ENCODE measurements at regions not wholly inside any gene's neighbourhood (a gene's known extent, or its start where the extent isn't known, plus 50 kb on each side); places are given as distances from the start of the nearest gene placed in this dataset.

DNA sequence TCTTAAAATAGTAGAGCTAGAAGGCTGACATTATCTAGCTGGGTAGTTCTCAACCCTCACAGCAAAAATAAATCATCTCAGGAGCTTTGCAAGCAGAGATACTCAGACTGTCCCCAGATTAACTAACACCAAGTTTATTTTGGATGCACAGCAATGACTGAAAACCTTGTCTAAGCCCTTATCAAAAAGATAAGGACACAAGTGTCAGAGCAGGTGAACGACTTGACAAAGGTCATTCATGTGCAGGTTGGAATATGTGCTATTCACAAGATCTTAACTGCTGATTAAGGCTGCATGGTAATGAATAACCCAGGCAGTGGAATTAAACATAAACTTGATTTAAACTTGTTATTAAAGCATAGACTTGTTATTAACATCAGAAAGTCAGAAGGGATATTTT lies 246.6 kb downstream of the BTG1 start:
- TF ChIP-seq, protein P1, sequence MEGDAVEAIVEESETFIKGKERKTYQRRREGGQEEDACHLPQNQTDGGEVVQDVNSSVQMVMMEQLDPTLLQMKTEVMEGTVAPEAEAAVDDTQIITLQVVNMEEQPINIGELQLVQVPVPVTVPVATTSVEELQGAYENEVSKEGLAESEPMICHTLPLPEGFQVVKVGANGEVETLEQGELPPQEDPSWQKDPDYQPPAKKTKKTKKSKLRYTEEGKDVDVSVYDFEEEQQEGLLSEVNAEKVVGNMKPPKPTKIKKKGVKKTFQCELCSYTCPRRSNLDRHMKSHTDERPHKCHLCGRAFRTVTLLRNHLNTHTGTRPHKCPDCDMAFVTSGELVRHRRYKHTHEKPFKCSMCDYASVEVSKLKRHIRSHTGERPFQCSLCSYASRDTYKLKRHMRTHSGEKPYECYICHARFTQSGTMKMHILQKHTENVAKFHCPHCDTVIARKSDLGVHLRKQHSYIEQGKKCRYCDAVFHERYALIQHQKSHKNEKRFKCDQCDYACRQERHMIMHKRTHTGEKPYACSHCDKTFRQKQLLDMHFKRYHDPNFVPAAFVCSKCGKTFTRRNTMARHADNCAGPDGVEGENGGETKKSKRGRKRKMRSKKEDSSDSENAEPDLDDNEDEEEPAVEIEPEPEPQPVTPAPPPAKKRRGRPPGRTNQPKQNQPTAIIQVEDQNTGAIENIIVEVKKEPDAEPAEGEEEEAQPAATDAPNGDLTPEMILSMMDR (IDR thresholded peaks at IDR 0.05; ENCODE audit: insufficient read depth in 1 of 2, low read depth in 1 of 2, low read length in 1 of 2, severe bottlenecking in 1 of 2, unreplicated experiment in 1 of 2): no peak
- BruUV-seq (replicated peaks): no TSS peak
- H3K36me3 Mint-ChIP-seq (ENCODE audit: insufficient read depth, unreplicated experiment): no peaks in the 10 kb centered on the region
- H3K4me3 Mint-ChIP-seq (ENCODE audit: unreplicated experiment): no peak overlapping the region
- no peaks in the 10 kb centered on the region for H3K36me3 ChIP-seq (ENCODE audit: control insufficient read depth, insufficient read depth, low read length)
- peaks cover 14% of the 10 kb centered on the region for H3K4me1 ChIP-seq
- peaks cover 9% of the 10 kb centered on the region for H3K9me3 ChIP-seq
- CTCF ChIA-PET: no interaction called here
- intact Hi-C loops (cut with micrococcal nuclease; ENCODE audit: unreplicated experiment): loop anchor here (2.0 to 5.0 kb wide), 2 partner anchors 172 to 248 kb away; partner anchors contain the start of gene BTG1
- H3K27me3 Mint-ChIP-seq (ENCODE audit: insufficient read depth, unreplicated experiment): no peaks in the 10 kb centered on the region
- no peaks in the 10 kb centered on the region for H3K27me3 ChIP-seq (replicated peaks; ENCODE audit: control insufficient read depth, insufficient read depth, low read length)
- DNase-seq: peak; percentile 21 to 41
- no peak overlapping the region for H3K27ac Mint-ChIP-seq (ENCODE audit: unreplicated experiment)
- H3K9me3 Mint-ChIP-seq (ENCODE audit: unreplicated experiment): peaks cover 13% of the 10 kb centered on the region
- H3K4me3 ChIP-seq (ENCODE audit: low read depth, low read length): no peak overlapping the region
- peaks cover 16% of the 10 kb centered on the region for H3K4me1 Mint-ChIP-seq (ENCODE audit: low read depth, unreplicated experiment)
- POLR2A ChIA-PET: interaction anchor here (0.9 kb wide), 1 partner anchor 247 kb away, joined by 3 read pairs; no protein-coding TSS in a partner anchor

DNA sequence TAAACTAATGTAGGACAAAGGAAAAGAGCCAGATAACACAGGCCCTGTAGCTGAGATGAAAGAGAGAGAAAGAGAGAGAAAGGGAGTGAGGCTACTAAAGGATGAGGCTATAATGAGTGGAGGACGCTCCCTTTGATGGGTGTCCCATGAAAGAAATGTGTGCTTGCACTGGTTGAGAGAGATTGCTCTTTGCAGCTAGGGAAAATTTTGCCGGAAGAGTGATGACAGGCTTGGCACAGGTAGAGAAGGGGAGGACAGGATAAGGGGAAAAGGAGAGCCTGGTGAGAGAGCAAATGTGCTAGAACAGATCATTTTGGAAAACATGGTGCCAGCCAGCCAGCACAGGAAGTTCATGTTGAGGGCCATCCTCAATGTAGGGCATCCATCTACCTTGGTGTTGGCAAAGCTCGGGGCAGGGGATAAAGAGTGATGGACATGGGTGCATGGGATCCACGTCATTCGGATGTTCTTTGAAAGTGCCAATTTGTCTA lies 248.6 kb downstream of the BTG1 start:
- H3K27me3 Mint-ChIP-seq (ENCODE audit: insufficient read depth, unreplicated experiment): no peaks in the 10 kb centered on the region
- no TSS peak for BruUV-seq (replicated peaks)
- peaks cover 22% of the 10 kb centered on the region for H3K4me1 Mint-ChIP-seq (ENCODE audit: low read depth, unreplicated experiment)
- ChIA-PET CTCF (no interaction called here), POLR2A (no interaction called here)
- no peak overlapping the region for H3K27ac Mint-ChIP-seq (ENCODE audit: unreplicated experiment)
- Histone ChIP-seq H3K36me3 (ENCODE audit: control insufficient read depth, insufficient read depth, low read length) (no peaks in the 10 kb centered on the region), H3K9me3 (no peaks in the 10 kb centered on the region; the same call in 1 of the 2 replicates), H3K4me1 (peaks cover 21% of the 10 kb centered on the region), H3K4me3 (ENCODE audit: low read depth, low read length) (no peak overlapping the region), H3K27me3 (replicated peaks; ENCODE audit: control insufficient read depth, insufficient read depth, low read length) (no peaks in the 10 kb centered on the region)
- no peak for DNase-seq
- H3K36me3 Mint-ChIP-seq (ENCODE audit: insufficient read depth, unreplicated experiment): no peaks in the 10 kb centered on the region
- TF ChIP-seq, protein P1 (IDR thresholded peaks at IDR 0.05; ENCODE audit: insufficient read depth in 1 of 2, low read depth in 1 of 2, low read length in 1 of 2, severe bottlenecking in 1 of 2, unreplicated experiment in 1 of 2): no peak
- no peak overlapping the region for H3K4me3 Mint-ChIP-seq (ENCODE audit: unreplicated experiment)
- intact Hi-C loops (cut with micrococcal nuclease; ENCODE audit: unreplicated experiment): loop anchor here (5.0 kb wide), 1 partner anchor 250 kb away; the partner anchor contains the start of gene BTG1
- H3K9me3 Mint-ChIP-seq (ENCODE audit: unreplicated experiment): no peaks in the 10 kb centered on the region

DNA sequence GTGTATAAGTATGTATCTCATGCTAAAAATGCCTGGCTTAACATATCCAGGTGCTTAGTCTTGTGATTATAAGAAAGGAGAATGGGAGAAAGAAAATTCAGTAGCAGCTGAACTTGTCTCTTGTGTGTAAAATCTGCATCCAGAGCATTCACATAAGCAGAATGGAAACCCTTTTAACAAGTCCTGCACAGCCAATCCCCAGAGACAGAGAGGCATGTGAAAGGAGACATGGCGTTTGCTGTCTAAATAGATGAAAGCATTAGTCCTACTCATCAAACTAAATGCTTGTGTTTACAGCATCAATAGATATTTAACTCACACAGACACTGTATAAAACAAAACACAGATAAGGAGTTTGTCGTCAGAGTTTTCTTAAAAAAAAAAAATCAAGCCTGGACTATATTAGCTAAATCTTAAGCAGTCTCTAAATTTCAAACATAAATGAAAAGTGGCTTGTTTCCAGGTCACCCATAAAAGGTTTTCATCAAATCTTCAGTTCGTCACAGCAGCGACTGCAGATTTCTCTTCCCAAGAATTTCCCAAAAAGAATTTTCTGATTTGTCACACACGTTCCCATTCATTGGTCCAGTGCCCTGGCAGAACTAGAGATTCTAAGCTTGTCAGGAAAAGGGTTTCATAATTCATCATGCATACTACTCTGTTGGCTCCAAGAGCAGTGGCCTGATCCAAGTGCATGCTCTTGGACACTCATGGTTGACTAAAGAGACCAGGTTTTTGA lies 249.2 kb downstream of the BTG1 start:
- POLR2A ChIA-PET: no interaction called here
- BruUV-seq (replicated peaks): no TSS peak

More for the DNA sequence above, 249.2 kb downstream of the BTG1 start:
- no peak for DNase-seq
- Histone ChIP-seq H3K36me3 (ENCODE audit: control insufficient read depth, insufficient read depth, low read length) (no peaks in the 10 kb centered on the region), H3K9me3 (no peaks in the 10 kb centered on the region; the same call in 1 of the 2 replicates), H3K4me3 (ENCODE audit: low read depth, low read length) (no peak overlapping the region), H3K27me3 (replicated peaks; ENCODE audit: control insufficient read depth, insufficient read depth, low read length) (no peaks in the 10 kb centered on the region), H3K4me1 (peaks cover 21% of the 10 kb centered on the region)
- TF ChIP-seq, protein P1 (IDR thresholded peaks at IDR 0.05; ENCODE audit: insufficient read depth in 1 of 2, low read depth in 1 of 2, low read length in 1 of 2, severe bottlenecking in 1 of 2, unreplicated experiment in 1 of 2): no peak
- H3K36me3 Mint-ChIP-seq (ENCODE audit: insufficient read depth, unreplicated experiment): no peaks in the 10 kb centered on the region
- no peak overlapping the region for H3K4me3 Mint-ChIP-seq (ENCODE audit: unreplicated experiment)
- H3K27me3 Mint-ChIP-seq (ENCODE audit: insufficient read depth, unreplicated experiment): no peaks in the 10 kb centered on the region
- intact Hi-C loops (cut with micrococcal nuclease; ENCODE audit: unreplicated experiment): loop anchor here (5.0 kb wide), 1 partner anchor 251 kb away; the partner anchor contains the start of gene BTG1
- H3K27ac Mint-ChIP-seq (ENCODE audit: unreplicated experiment): no peak overlapping the region
- H3K4me1 Mint-ChIP-seq (ENCODE audit: low read depth, unreplicated experiment): peaks cover 22% of the 10 kb centered on the region
- CTCF ChIA-PET: no interaction called here
- H3K9me3 Mint-ChIP-seq (ENCODE audit: unreplicated experiment): no peaks in the 10 kb centered on the region
